Endodermal cell (in vitro differentiated cells): ENCODE measurements at regions not wholly inside any gene's neighbourhood (a gene's known extent, or its start where the extent isn't known, plus 50 kb on each side); places are given as distances from the start of the nearest gene placed in this dataset.

Source experiments
- DNase-seq: peaks from one replicate; pipeline ENCODE4 v3.0.0-alpha.2; 2017
- H3K27ac ChIP-seq: 2 replicates; pipeline ENCODE4 v1.5.1; 2013; ENCODE audit warnings: mild to moderate bottlenecking, low read depth, low read length, moderate library complexity
- H3K27me3 ChIP-seq: 2 replicates; pipeline ENCODE4 v1.6.1; 2013; ENCODE audit warnings: mild to moderate bottlenecking, low read length, moderate library complexity; ENCODE audit not compliant: insufficient read depth, control insufficient read depth, poor library complexity, severe bottlenecking
- H3K36me3 ChIP-seq: 2 replicates; pipeline ENCODE4 v1.7.0; 2013; ENCODE audit warnings: mild to moderate bottlenecking, low read length, moderate library complexity; ENCODE audit not compliant: control insufficient read depth, insufficient read depth
- H3K4me1 ChIP-seq: one replicate; pipeline ENCODE4 v1.7.0; 2013; ENCODE audit warnings: low read length; ENCODE audit not compliant: control insufficient read depth, insufficient read depth
- H3K4me3 ChIP-seq: 2 replicates; pipeline ENCODE4 v1.5.1; 2013; ENCODE audit warnings: mild to moderate bottlenecking, low read length, moderate library complexity
- H3K9ac ChIP-seq: 2 replicates; pipeline ENCODE4 v1.6.1; 2013; ENCODE audit warnings: mild to moderate bottlenecking, low read length, moderate library complexity; ENCODE audit not compliant: poor library complexity, severe bottlenecking; ENCODE audit errors: extremely low read depth
- H3K9me3 ChIP-seq: 2 replicates; pipeline ENCODE4 v1.6.1; 2013; ENCODE audit warnings: mild to moderate bottlenecking, low read length, moderate library complexity; ENCODE audit not compliant: control insufficient read depth
- H3K27ac Mint-ChIP-seq: 2 replicates; pipeline ENCODE4 v1.8.0; 2020; ENCODE audit warnings: mixed read lengths
- H3K27me3 Mint-ChIP-seq: 2 replicates; pipeline ENCODE4 v1.8.0; 2021; ENCODE audit warnings: mild to moderate bottlenecking, mixed read lengths; ENCODE audit not compliant: insufficient read depth
- H3K36me3 Mint-ChIP-seq: 2 replicates; pipeline ENCODE4 v1.8.0; 2020; ENCODE audit warnings: low read depth, mixed read lengths
- H3K4me1 Mint-ChIP-seq: 2 replicates; pipeline ENCODE4 v1.8.0; 2020; ENCODE audit warnings: mixed read lengths
- H3K4me3 Mint-ChIP-seq: 2 replicates; pipeline ENCODE4 v1.8.0; 2020; ENCODE audit warnings: mild to moderate bottlenecking, moderate library complexity, mixed read lengths
- H3K9me3 Mint-ChIP-seq: 2 replicates; pipeline ENCODE4 v1.8.0; 2020; ENCODE audit warnings: mild to moderate bottlenecking, mixed read lengths
- CTCF ChIP-seq: fragments of 200-600 bp; sonication (generic); conservative IDR thresholded peaks from 2 replicates; pipeline ENCODE4 v1.5.0; 2021; ENCODE audit warnings: antibody characterized with exemption, mild to moderate bottlenecking
- WGBS, 2 experiments: methylation state at CpG; one replicate each; pipeline versions ENCODE4 v1.1.5 to v1.1.7; 2013; ENCODE audit warnings: missing lambda C conversion rate in 2 of 2, mixed read lengths in 1 of 2; ENCODE audit not compliant: insufficient coverage in 1 of 2, insufficient read length in 1 of 2; 5-methylcytosine and 5-hydroxymethylcytosine counted together

- no peak for TF ChIP-seq CTCF
- 79 to 80% methylated on average over 6 of the region's 6 CpGs for WGBS, 2 experiments
- Mint-ChIP-seq H3K4me1 (no peaks in the 10 kb centered on the region), H3K36me3 (no peaks in the 10 kb centered on the region), H3K27ac (no peak overlapping the region), H3K27me3 (peaks cover 3% of the 10 kb centered on the region), H3K4me3 (no peak overlapping the region), H3K9me3 (no peaks in the 10 kb centered on the region)
- Histone ChIP-seq H3K4me3 (no peak overlapping the region), H3K9me3 (no peaks in the 10 kb centered on the region), H3K4me1 (no peaks in the 10 kb centered on the region), H3K27ac (no peak overlapping the region), H3K27me3 (no peaks in the 10 kb centered on the region), H3K36me3 (no peaks in the 10 kb centered on the region), H3K9ac (no peak overlapping the region)
- no peak for DNase-seq
These were observed 62.2 kb upstream of the ACSL1 start for GRCh38 chr4:184887947-184888346.

GRCh38 chr4:184889666-184890335 is 64.0 kb upstream of the ACSL1 start:
- Histone ChIP-seq H3K9ac (no peak overlapping the region), H3K9me3 (no peaks in the 10 kb centered on the region), H3K4me1 (no peaks in the 10 kb centered on the region), H3K4me3 (no peak overlapping the region), H3K27ac (no peak overlapping the region), H3K36me3 (no peaks in the 10 kb centered on the region), H3K27me3 (no peaks in the 10 kb centered on the region)
- Mint-ChIP-seq H3K27me3 (peaks cover 9% of the 10 kb centered on the region), H3K4me1 (no peaks in the 10 kb centered on the region), H3K9me3 (no peaks in the 10 kb centered on the region), H3K36me3 (no peaks in the 10 kb centered on the region), H3K27ac (no peak overlapping the region), H3K4me3 (no peak overlapping the region)
- 90 to 92% methylated on average over 10 to 13 of the region's 13 CpGs for WGBS, 2 experiments
- no peak for TF ChIP-seq CTCF
- no peak for DNase-seq

- Histone ChIP-seq H3K27me3 (no peaks in the 10 kb centered on the region), H3K4me3 (no peak overlapping the region), H3K4me1 (no peaks in the 10 kb centered on the region), H3K9me3 (no peaks in the 10 kb centered on the region), H3K36me3 (no peaks in the 10 kb centered on the region), H3K27ac (no peak overlapping the region), H3K9ac (no peak overlapping the region)
- Mint-ChIP-seq H3K36me3 (no peaks in the 10 kb centered on the region), H3K9me3 (no peaks in the 10 kb centered on the region), H3K27me3 (peaks cover 9% of the 10 kb centered on the region), H3K27ac (no peak overlapping the region), H3K4me1 (no peaks in the 10 kb centered on the region), H3K4me3 (no peak overlapping the region)
- WGBS, 2 experiments: 95 to 100% methylated on average over 3 to 5 of the region's 5 CpGs
- DNase-seq: no peak
- TF ChIP-seq CTCF: no peak
These were observed 64.7 kb upstream of the ACSL1 start for GRCh38 chr4:184890499-184890898.
